ENCODE measurements at regions not wholly inside any gene's neighbourhood (a gene's known extent, or its start where the extent isn't known, plus 50 kb on each side); places are given as distances from the start of the nearest gene placed in this dataset.

GRCh38 chr4:12644261-12644660 lies 839.9 kb downstream of the RAB28 start:
- intact Hi-C loops (cut with DNase I): no loop called here
- H3K9me3 ChIP-seq: no peaks in the 10 kb centered on the region
- H3K27me3 ChIP-seq: no peaks in the 10 kb centered on the region
- 41 to 51% methylated on average over 1 of the region's 1 CpG for WGBS, 2 donors
- no peak overlapping the region for H3K4me3 ChIP-seq
- no peak overlapping the region for H3K27ac ChIP-seq
- no peaks in the 10 kb centered on the region for H3K36me3 ChIP-seq
- H3K4me1 ChIP-seq: no peaks in the 10 kb centered on the region
- DNase-seq: no peak
- no peak for ATAC-seq
- no peak for FAIRE-seq
- TF ChIP-seq CTCF (IDR thresholded peaks at IDR 0.05): no peak

GRCh38 chr4:12636191-12636590 lies 847.9 kb downstream of the RAB28 start:
- Histone ChIP-seq H3K4me1 (no peaks in the 10 kb centered on the region), H3K36me3 (no peaks in the 10 kb centered on the region), H3K4me3 (no peak overlapping the region), H3K27ac (no peak overlapping the region), H3K27me3 (peaks cover 0 to 7% (median 0%) of the 10 kb centered on the region in 4 donors), H3K9me3 (no peaks in the 10 kb centered on the region)
- TF ChIP-seq CTCF (IDR thresholded peaks at IDR 0.05): no peak
- no peak for DNase-seq
- WGBS, 2 donors: 26 to 40% methylated on average over 5 of the region's 5 CpGs
- intact Hi-C loops (cut with DNase I): loop anchor here in 1 of 3 donors (10.0 kb wide), 1 partner anchor 871 kb away; no protein-coding TSS in a partner anchor
- FAIRE-seq: no peak
- ATAC-seq: peak in 1 of 4 donors; percentile 29

GRCh38 chr4:12635629-12636028 lies 848.5 kb downstream of the RAB28 start:
- Histone ChIP-seq H3K9me3 (no peaks in the 10 kb centered on the region), H3K27me3 (peaks cover 0 to 7% (median 0%) of the 10 kb centered on the region in 4 donors), H3K4me3 (no peak overlapping the region), H3K4me1 (no peaks in the 10 kb centered on the region), H3K27ac (no peak overlapping the region), H3K36me3 (no peaks in the 10 kb centered on the region)
- WGBS, 2 donors: 46 to 67% methylated on average over 1 of the region's 1 CpG
- intact Hi-C loops (cut with DNase I): loop anchor here in 1 of 3 donors (10.0 kb wide), 1 partner anchor 871 kb away; no protein-coding TSS in a partner anchor
- DNase-seq (no peak), FAIRE-seq (no peak), ATAC-seq (no peak)
- TF ChIP-seq CTCF (IDR thresholded peaks at IDR 0.05): no peak

- peak; percentile 38 to 89 (median 77) for DNase-seq
- peak; percentile 75 to 96 (median 91) for ATAC-seq
- H3K4me3 ChIP-seq: no peak overlapping the region
- H3K27ac ChIP-seq: no peak overlapping the region
- peak; percentile 62 to 84 (median 76) for TF ChIP-seq CTCF (IDR thresholded peaks at IDR 0.05)
- intact Hi-C loops (cut with DNase I): loop anchor here in 1 of 3 donors (10.0 kb wide), 1 partner anchor 868 kb away; no protein-coding TSS in a partner anchor
- 6 to 8% methylated on average over 15 of the region's 15 CpGs for WGBS, 2 donors
- no peaks in the 10 kb centered on the region for H3K9me3 ChIP-seq
- FAIRE-seq: peak; percentile 72
- peaks cover 0 to 7% (median 0%) of the 10 kb centered on the region in 4 donors for H3K27me3 ChIP-seq
- no peaks in the 10 kb centered on the region for H3K4me1 ChIP-seq
- H3K36me3 ChIP-seq: no peaks in the 10 kb centered on the region
Observed at GRCh38 chr4:12633053-12633651, 851.0 kb downstream of the RAB28 start.

- no peak overlapping the region for H3K4me3 ChIP-seq
- DNase-seq (no peak), ATAC-seq (no peak), FAIRE-seq (no peak)
- H3K27ac ChIP-seq: no peak overlapping the region
- intact Hi-C loops (cut with DNase I): no loop called here
- H3K36me3 ChIP-seq: no peaks in the 10 kb centered on the region
- H3K4me1 ChIP-seq: no peaks in the 10 kb centered on the region
- H3K9me3 ChIP-seq: no peaks in the 10 kb centered on the region
- WGBS, 2 donors: 67 to 72% methylated on average over 7 of the region's 7 CpGs
- TF ChIP-seq CTCF (IDR thresholded peaks at IDR 0.05): no peak
- H3K27me3 ChIP-seq: no peaks in the 10 kb centered on the region
Observed at GRCh38 chr4:12615822-12616221, 868.3 kb downstream of the RAB28 start.

Data from pancreas (tissue), 10 donors.